Tibial nerve (tissue), 4 donors: ENCODE measurements at regions not wholly inside any gene's neighbourhood (a gene's known extent, or its start where the extent isn't known, plus 50 kb on each side); places are given as distances from the start of the nearest gene placed in this dataset.

Experiments
- CTCF ChIP-seq, 5 experiments: fragments of 200-600 bp in 3 of 5; fragments of 450-650 bp in 2 of 5; sonication (generic) in 3 of 5; IDR thresholded peaks; one replicate each; pipeline ENCODE4 v1.5.1; 2016 to 2019; ENCODE audit warnings: antibody characterized with exemption in 5 of 5, mild to moderate bottlenecking in 3 of 5, moderate library complexity in 2 of 5
- EP300 ChIP-seq, 2 donors: sonication (generic); formaldehyde crosslinking; IDR thresholded peaks; one replicate each; pipeline ENCODE4 v1.6.1; 2017; ENCODE audit warnings: antibody characterized with exemption in 2 of 2, mild to moderate bottlenecking in 1 of 2
- POLR2A ChIP-seq, 2 donors: fragments of 450-650 bp; IDR thresholded peaks; one replicate each; pipeline ENCODE4 v1.6.1; 2017; ENCODE audit warnings: antibody characterized with exemption in 2 of 2, mild to moderate bottlenecking in 2 of 2, moderate library complexity in 2 of 2

- TF ChIP-seq POLR2A (IDR thresholded peaks at IDR 0.05) (no peak), CTCF (IDR thresholded peaks at IDR 0.05) (no peak), EP300 (IDR thresholded peaks at IDR 0.05) (no peak)
Observed at GRCh38 chr7:9407816-9408215, 974.4 kb downstream of the NXPH1 start.
